Liver (tissue), 8 donors: ENCODE measurements at regions not wholly inside any gene's neighbourhood (a gene's known extent, or its start where the extent isn't known, plus 50 kb on each side); places are given as distances from the start of the nearest gene placed in this dataset.

Experiments
- DNase-seq: peaks from one replicate; pipeline ENCODE4 v3.0.0-alpha.2; 2017; ENCODE audit warnings: low spot score
- H3K27ac ChIP-seq, 2 donors: one replicate each; pipeline ENCODE4 v1.7.0; 2013; ENCODE audit warnings: inconsistent platforms in 2 of 2, low read length in 2 of 2, control low read depth in 1 of 2, low read depth in 1 of 2, mild to moderate bottlenecking in 1 of 2
- H3K27me3 ChIP-seq, 4 donors: one replicate each; pipeline versions ENCODE4 v1.6.1 to v1.7.0; 2013; ENCODE audit warnings: low read length in 3 of 4, inconsistent platforms in 1 of 4, mild to moderate bottlenecking in 1 of 4, moderate library complexity in 1 of 4; ENCODE audit not compliant: control insufficient read depth in 4 of 4, insufficient read depth in 4 of 4
- H3K36me3 ChIP-seq, 4 donors: one replicate each; pipeline versions ENCODE4 v1.6.1 to v1.7.0; 2013; ENCODE audit warnings: low read length in 3 of 4, mild to moderate bottlenecking in 3 of 4, low read depth in 1 of 4, moderate library complexity in 1 of 4; ENCODE audit not compliant: control insufficient read depth in 4 of 4, insufficient read depth in 3 of 4
- H3K4me1 ChIP-seq, 4 donors: one replicate each; pipeline versions ENCODE4 v1.6.1 to v1.7.0; 2013; ENCODE audit warnings: low read length in 3 of 4, mild to moderate bottlenecking in 3 of 4, moderate library complexity in 1 of 4; ENCODE audit not compliant: control insufficient read depth in 4 of 4, insufficient read depth in 4 of 4
- H3K4me3 ChIP-seq, 3 donors: one replicate each; pipeline versions ENCODE4 v1.6.1 to v1.7.0; 2013; ENCODE audit warnings: low read length in 3 of 3, control low read depth in 1 of 3, low read depth in 1 of 3, mild to moderate bottlenecking in 1 of 3
- H3K9ac ChIP-seq, 2 donors: one replicate each; pipeline ENCODE4 v1.7.0; 2013; ENCODE audit warnings: low read length in 2 of 2, mild to moderate bottlenecking in 2 of 2, moderate library complexity in 2 of 2, control low read depth in 1 of 2, low read depth in 1 of 2
- H3K9me3 ChIP-seq, 4 donors: one replicate each; pipeline versions ENCODE4 v1.6.1 to v1.7.0; 2013; ENCODE audit warnings: low read length in 3 of 4; ENCODE audit not compliant: control insufficient read depth in 4 of 4
- EGR1 ChIP-seq, 2 donors: IDR thresholded peaks; 2 replicates each; pipeline ENCODE4 v1.6.1; 2016 to 2018; ENCODE audit warnings: antibody characterized with exemption in 2 of 2, low read depth in 2 of 2
- FOXA1 ChIP-seq: IDR thresholded peaks from 2 replicates; pipeline ENCODE4 v1.6.1; 2016; ENCODE audit warnings: antibody characterized with exemption
- FOXA2 ChIP-seq: IDR thresholded peaks from 2 replicates; pipeline ENCODE4 v1.6.1; 2016; ENCODE audit warnings: antibody characterized with exemption
- GABPA ChIP-seq, 2 donors: IDR thresholded peaks in 1 of 2; conservative IDR thresholded peaks in 1 of 2; 2 replicates each; pipeline ENCODE4 v1.6.1; 2016; ENCODE audit warnings: antibody characterized with exemption in 2 of 2, mild to moderate bottlenecking in 1 of 2, moderate library complexity in 1 of 2
- HNF4A ChIP-seq, 2 donors: conservative IDR thresholded peaks; 2 replicates each; pipeline ENCODE4 v1.6.1; 2016; ENCODE audit warnings: antibody characterized with exemption in 2 of 2, mild to moderate bottlenecking in 2 of 2
- HNF4G ChIP-seq: IDR thresholded peaks from 2 replicates; pipeline ENCODE4 v1.6.1; 2016; ENCODE audit warnings: antibody characterized with exemption
- JUND ChIP-seq, 2 donors: IDR thresholded peaks; 2 replicates each; pipeline ENCODE4 v1.6.1; 2016; ENCODE audit warnings: antibody characterized with exemption in 2 of 2
- NR2F2 ChIP-seq: IDR thresholded peaks from 2 replicates; pipeline ENCODE4 v1.6.1; 2016; ENCODE audit warnings: antibody characterized with exemption
- RAD21 ChIP-seq, 2 donors: IDR thresholded peaks; 2 replicates each; pipeline ENCODE4 v1.6.1; 2016; ENCODE audit warnings: antibody characterized with exemption in 2 of 2, mild to moderate bottlenecking in 2 of 2
- RXRA ChIP-seq, 2 donors: IDR thresholded peaks; 2 replicates each; pipeline ENCODE4 v1.6.1; 2017 to 2018; ENCODE audit warnings: antibody characterized with exemption in 2 of 2, mild to moderate bottlenecking in 1 of 2
- SP1 ChIP-seq: IDR thresholded peaks from 2 replicates; pipeline ENCODE4 v1.6.1; 2018; ENCODE audit warnings: antibody characterized with exemption, mild to moderate bottlenecking
- TAF1 ChIP-seq: conservative IDR thresholded peaks from 2 replicates; pipeline ENCODE4 v1.6.1; 2016; ENCODE audit warnings: antibody characterized with exemption, mild to moderate bottlenecking
- YY1 ChIP-seq: IDR thresholded peaks from 2 replicates; pipeline ENCODE4 v1.6.1; 2016; ENCODE audit warnings: antibody characterized with exemption, mild to moderate bottlenecking
- WGBS: extraction: QIAGEN DNeasy Blood & Tissue Kit; methylation state at CpG from one replicate; pipeline ENCODE4 v1.1.7; 2013; 5-methylcytosine and 5-hydroxymethylcytosine counted together
- TF ChIP-seq, protein P1 (sequence below): fragments of 150-350 bp; IDR thresholded peaks from 2 replicates; pipeline ENCODE4 v1.5.1; 2017; ENCODE audit warnings: improper control_type of control experiment, low read depth, low read length; ENCODE audit not compliant: missing input control
- TF ChIP-seq, protein P2 (sequence below): IDR thresholded peaks from 2 replicates; pipeline ENCODE4 v1.6.1; 2016; ENCODE audit warnings: antibody characterized with exemption
- TF ChIP-seq, protein P3 (sequence below): IDR thresholded peaks from 2 replicates; pipeline ENCODE4 v1.6.1; 2016; ENCODE audit warnings: antibody characterized with exemption
- TF ChIP-seq, protein P4 (sequence below): IDR thresholded peaks from 2 replicates; pipeline ENCODE4 v1.6.1; 2016; ENCODE audit warnings: antibody characterized with exemption
- TF ChIP-seq, protein P5 (sequence below): IDR thresholded peaks from 2 replicates; pipeline ENCODE4 v1.6.1; 2016; ENCODE audit warnings: antibody characterized with exemption, mild to moderate bottlenecking
- donor health status: healthy.
- donor health status: healthy.
- donor health status: healthy.
- donor health status: healthy.
- donor health status: healthy.

DNA sequence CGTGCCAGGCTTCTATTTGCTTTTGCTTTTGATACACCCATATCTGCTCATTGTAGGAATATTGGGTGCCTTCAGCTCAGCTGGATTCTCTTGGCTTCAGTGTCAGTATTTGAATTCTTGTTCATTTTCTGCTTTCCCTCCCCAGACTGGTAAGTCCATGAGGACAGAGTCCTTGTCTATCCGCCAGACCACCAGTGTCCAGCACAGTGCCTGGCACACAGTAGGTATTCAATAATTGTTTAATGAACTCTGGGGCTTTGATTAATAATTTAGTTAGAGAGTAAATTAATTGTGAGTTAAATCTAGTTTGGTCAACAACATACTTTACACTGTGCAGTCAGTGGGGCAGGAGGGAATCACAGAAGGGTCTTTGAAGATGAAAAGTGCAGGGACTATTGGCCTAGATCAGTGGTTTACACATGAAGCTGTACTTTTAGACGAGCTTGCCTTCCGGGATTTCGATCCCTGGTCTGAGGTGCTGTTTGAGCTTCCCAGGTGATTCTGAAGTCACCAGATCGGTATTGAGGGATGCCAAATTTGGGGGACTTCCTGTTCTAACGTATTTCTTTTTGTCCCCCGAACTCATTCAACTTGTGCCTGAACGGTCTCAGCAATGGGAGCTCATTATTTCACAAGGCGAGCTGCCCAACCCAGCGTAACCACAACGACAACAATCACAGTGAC is 119.1 kb upstream of the JUN start:
- no peak for DNase-seq
- WGBS = 15% methylated on average over 12 of the region's 12 CpGs
- H3K4me1 ChIP-seq = peaks cover 0 to 20% (median 3%) of the 10 kb centered on the region in 4 donors

DNA sequence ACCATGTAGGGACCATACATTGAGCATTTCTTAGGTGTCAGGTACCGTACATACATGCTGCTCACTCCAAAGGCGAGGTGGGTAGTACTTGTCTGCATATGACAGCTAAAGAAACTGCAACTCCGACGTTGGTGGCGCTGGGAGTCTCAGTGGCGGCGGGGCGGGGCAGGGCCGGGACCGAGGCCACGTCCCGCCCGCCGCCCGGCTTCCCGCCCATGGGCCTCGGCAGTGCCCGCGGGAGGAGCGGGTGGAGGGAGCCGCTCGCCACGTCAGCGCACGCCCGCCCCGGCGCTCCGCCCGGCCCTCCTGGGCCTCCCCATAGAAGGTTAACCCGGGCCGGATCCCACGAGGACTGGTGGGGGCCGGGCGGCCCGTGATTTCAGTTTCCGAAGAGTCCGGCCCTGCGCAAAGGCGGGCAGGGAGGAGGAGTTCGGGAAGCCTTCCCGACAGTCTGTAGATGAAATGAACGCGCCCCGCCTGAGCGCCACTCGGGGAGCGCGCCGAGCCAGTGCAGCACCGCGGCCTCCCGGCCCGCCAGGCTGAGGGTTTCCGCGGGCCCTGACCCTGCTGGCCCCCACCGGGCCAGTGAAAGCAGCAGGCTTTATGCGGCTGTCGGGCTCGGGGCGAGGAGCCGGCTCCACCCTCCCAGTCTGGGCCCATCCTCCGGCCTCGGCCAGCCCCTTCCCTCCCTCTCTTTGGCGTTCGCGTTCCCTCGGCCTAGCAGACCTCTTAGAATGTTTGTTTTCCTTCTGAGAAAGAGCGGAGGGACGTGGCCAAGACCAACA is 119.9 kb upstream of the JUN start:
- under 1% methylated on average over 70 of the region's 70 CpGs for WGBS
- Histone ChIP-seq H3K27ac (peak overlapping the region; percentile 97 to 98), H3K36me3 (no peaks in the 10 kb centered on the region), H3K4me3 (peak overlapping the region; percentile 56 to 91 (median 68)), H3K4me1 (peaks cover 0 to 20% (median 3%) of the 10 kb centered on the region in 4 donors), H3K9ac (peak overlapping the region; percentile 77 to 82), H3K9me3 (no peaks in the 10 kb centered on the region), H3K27me3 (no peaks in the 10 kb centered on the region)
- TF ChIP-seq HNF4G (no peak), GABPA (IDR thresholded peaks at IDR 0.05 in 1 of 2, conservative IDR thresholded peaks at IDR 0.05 in 1 of 2) (peak in 1 of 2 donors; percentile 26), JUND (IDR thresholded peaks at IDR 0.05) (peak in 1 of 2 donors; percentile 10), HNF4A (conservative IDR thresholded peaks at IDR 0.05) (peak; percentile 35 to 54), FOXA2 (no peak), YY1 (peak; percentile 95), RXRA (IDR thresholded peaks at IDR 0.05) (peak; percentile 71 to 77), RAD21 (IDR thresholded peaks at IDR 0.05) (peak; percentile 55 to 68), SP1 (peak; percentile 65), TAF1 (peak; percentile 79), FOXA1 (peak; percentile 23), EGR1 (IDR thresholded peaks at IDR 0.05; ENCODE audit: low read depth in 2 of 2) (peak; percentile 30 to 49), NR2F2 (peak; percentile 60)
- TF ChIP-seq, protein P1, sequence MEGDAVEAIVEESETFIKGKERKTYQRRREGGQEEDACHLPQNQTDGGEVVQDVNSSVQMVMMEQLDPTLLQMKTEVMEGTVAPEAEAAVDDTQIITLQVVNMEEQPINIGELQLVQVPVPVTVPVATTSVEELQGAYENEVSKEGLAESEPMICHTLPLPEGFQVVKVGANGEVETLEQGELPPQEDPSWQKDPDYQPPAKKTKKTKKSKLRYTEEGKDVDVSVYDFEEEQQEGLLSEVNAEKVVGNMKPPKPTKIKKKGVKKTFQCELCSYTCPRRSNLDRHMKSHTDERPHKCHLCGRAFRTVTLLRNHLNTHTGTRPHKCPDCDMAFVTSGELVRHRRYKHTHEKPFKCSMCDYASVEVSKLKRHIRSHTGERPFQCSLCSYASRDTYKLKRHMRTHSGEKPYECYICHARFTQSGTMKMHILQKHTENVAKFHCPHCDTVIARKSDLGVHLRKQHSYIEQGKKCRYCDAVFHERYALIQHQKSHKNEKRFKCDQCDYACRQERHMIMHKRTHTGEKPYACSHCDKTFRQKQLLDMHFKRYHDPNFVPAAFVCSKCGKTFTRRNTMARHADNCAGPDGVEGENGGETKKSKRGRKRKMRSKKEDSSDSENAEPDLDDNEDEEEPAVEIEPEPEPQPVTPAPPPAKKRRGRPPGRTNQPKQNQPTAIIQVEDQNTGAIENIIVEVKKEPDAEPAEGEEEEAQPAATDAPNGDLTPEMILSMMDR = no peak
- TF ChIP-seq, protein P2, sequence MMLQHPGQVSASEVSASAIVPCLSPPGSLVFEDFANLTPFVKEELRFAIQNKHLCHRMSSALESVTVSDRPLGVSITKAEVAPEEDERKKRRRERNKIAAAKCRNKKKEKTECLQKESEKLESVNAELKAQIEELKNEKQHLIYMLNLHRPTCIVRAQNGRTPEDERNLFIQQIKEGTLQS = no peak
- TF ChIP-seq, protein P3, sequence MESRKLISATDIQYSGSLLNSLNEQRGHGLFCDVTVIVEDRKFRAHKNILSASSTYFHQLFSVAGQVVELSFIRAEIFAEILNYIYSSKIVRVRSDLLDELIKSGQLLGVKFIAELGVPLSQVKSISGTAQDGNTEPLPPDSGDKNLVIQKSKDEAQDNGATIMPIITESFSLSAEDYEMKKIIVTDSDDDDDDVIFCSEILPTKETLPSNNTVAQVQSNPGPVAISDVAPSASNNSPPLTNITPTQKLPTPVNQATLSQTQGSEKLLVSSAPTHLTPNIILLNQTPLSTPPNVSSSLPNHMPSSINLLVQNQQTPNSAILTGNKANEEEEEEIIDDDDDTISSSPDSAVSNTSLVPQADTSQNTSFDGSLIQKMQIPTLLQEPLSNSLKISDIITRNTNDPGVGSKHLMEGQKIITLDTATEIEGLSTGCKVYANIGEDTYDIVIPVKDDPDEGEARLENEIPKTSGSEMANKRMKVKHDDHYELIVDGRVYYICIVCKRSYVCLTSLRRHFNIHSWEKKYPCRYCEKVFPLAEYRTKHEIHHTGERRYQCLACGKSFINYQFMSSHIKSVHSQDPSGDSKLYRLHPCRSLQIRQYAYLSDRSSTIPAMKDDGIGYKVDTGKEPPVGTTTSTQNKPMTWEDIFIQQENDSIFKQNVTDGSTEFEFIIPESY = peak; percentile 56
- TF ChIP-seq, protein P4, sequence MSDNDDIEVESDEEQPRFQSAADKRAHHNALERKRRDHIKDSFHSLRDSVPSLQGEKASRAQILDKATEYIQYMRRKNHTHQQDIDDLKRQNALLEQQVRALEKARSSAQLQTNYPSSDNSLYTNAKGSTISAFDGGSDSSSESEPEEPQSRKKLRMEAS = peak; percentile 36
- TF ChIP-seq, protein P5, sequence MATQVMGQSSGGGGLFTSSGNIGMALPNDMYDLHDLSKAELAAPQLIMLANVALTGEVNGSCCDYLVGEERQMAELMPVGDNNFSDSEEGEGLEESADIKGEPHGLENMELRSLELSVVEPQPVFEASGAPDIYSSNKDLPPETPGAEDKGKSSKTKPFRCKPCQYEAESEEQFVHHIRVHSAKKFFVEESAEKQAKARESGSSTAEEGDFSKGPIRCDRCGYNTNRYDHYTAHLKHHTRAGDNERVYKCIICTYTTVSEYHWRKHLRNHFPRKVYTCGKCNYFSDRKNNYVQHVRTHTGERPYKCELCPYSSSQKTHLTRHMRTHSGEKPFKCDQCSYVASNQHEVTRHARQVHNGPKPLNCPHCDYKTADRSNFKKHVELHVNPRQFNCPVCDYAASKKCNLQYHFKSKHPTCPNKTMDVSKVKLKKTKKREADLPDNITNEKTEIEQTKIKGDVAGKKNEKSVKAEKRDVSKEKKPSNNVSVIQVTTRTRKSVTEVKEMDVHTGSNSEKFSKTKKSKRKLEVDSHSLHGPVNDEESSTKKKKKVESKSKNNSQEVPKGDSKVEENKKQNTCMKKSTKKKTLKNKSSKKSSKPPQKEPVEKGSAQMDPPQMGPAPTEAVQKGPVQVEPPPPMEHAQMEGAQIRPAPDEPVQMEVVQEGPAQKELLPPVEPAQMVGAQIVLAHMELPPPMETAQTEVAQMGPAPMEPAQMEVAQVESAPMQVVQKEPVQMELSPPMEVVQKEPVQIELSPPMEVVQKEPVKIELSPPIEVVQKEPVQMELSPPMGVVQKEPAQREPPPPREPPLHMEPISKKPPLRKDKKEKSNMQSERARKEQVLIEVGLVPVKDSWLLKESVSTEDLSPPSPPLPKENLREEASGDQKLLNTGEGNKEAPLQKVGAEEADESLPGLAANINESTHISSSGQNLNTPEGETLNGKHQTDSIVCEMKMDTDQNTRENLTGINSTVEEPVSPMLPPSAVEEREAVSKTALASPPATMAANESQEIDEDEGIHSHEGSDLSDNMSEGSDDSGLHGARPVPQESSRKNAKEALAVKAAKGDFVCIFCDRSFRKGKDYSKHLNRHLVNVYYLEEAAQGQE = peak; percentile 72
- DNase-seq = peak; percentile 86

More for the DNA sequence above, 119.1 kb upstream of the JUN start:
- Histone ChIP-seq H3K27ac (peak overlapping the region; percentile 97 to 98), H3K4me3 (peak overlapping the region; percentile 46 to 91 (median 68)), H3K27me3 (no peaks in the 10 kb centered on the region), H3K9me3 (no peaks in the 10 kb centered on the region), H3K9ac (peak overlapping the region; percentile 76 to 77), H3K36me3 (no peaks in the 10 kb centered on the region)
- no peak for TF ChIP-seq HNF4A (conservative IDR thresholded peaks at IDR 0.05)
- TF ChIP-seq FOXA1 = no peak
- TF ChIP-seq RXRA (IDR thresholded peaks at IDR 0.05) = no peak
